ENCODE measurements at regions not wholly inside any gene's neighbourhood (a gene's known extent, or its start where the extent isn't known, plus 50 kb on each side); places are given as distances from the start of the nearest gene placed in this dataset.

- DNase-seq (ENCODE audit: extremely low spot score) = no peak
- TF ChIP-seq, protein P1, sequence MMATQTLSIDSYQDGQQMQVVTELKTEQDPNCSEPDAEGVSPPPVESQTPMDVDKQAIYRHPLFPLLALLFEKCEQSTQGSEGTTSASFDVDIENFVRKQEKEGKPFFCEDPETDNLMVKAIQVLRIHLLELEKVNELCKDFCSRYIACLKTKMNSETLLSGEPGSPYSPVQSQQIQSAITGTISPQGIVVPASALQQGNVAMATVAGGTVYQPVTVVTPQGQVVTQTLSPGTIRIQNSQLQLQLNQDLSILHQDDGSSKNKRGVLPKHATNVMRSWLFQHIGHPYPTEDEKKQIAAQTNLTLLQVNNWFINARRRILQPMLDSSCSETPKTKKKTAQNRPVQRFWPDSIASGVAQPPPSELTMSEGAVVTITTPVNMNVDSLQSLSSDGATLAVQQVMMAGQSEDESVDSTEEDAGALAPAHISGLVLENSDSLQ (IDR thresholded peaks at IDR 0.05) = no peak
- TF ChIP-seq NFRKB (IDR thresholded peaks at IDR 0.05) (no peak), BHLHE40 (IDR thresholded peaks at IDR 0.05; ENCODE audit: borderline replicate concordance) (no peak), ZNF384 (IDR thresholded peaks at IDR 0.05) (no peak), FOXM1 (IDR thresholded peaks at IDR 0.05; ENCODE audit: borderline replicate concordance) (no peak), CTBP1 (IDR thresholded peaks at IDR 0.05; ENCODE audit: borderline replicate concordance) (no peak), ELF4 (IDR thresholded peaks at IDR 0.05) (no peak), FOXA1 (IDR thresholded peaks at IDR 0.05) (no peak), HDGF (IDR thresholded peaks at IDR 0.05; ENCODE audit: borderline replicate concordance) (no peak), LEF1 (IDR thresholded peaks at IDR 0.05; ENCODE audit: borderline replicate concordance) (no peak), ARNT (IDR thresholded peaks at IDR 0.05) (no peak), TARDBP (IDR thresholded peaks at IDR 0.05) (no peak), L3MBTL2 (conservative IDR thresholded peaks at IDR 0.05) (no peak), SUZ12 (IDR thresholded peaks at IDR 0.05) (no peak), SP1 (IDR thresholded peaks at IDR 0.05) (no peak)
- POLR2A ChIA-PET = no interaction called here
- CTCF ChIA-PET = no interaction called here
These were observed 185.2 kb downstream of the RBFOX3 start for GRCh38 chr17:79425686-79426085.

GRCh38 chr17:79424471-79425185 lies 186.2 kb downstream of the RBFOX3 start:
- ChIA-PET POLR2A (no interaction called here), CTCF (no interaction called here)
- TF ChIP-seq LEF1 (IDR thresholded peaks at IDR 0.05; ENCODE audit: borderline replicate concordance) = no peak
- TF ChIP-seq, protein P1 (IDR thresholded peaks at IDR 0.05) = no peak
- TF ChIP-seq SP1 (IDR thresholded peaks at IDR 0.05) = no peak
- no peak for TF ChIP-seq FOXA1 (IDR thresholded peaks at IDR 0.05)
- no peak for TF ChIP-seq SUZ12 (IDR thresholded peaks at IDR 0.05)
- no peak for TF ChIP-seq BHLHE40 (IDR thresholded peaks at IDR 0.05; ENCODE audit: borderline replicate concordance)
- no peak for TF ChIP-seq ZNF384 (IDR thresholded peaks at IDR 0.05)
- TF ChIP-seq ARNT (IDR thresholded peaks at IDR 0.05) = no peak
- no peak for TF ChIP-seq HDGF (IDR thresholded peaks at IDR 0.05; ENCODE audit: borderline replicate concordance)
- TF ChIP-seq TARDBP (IDR thresholded peaks at IDR 0.05) = no peak
- TF ChIP-seq ELF4 (IDR thresholded peaks at IDR 0.05) = no peak
- no peak for TF ChIP-seq L3MBTL2 (conservative IDR thresholded peaks at IDR 0.05)
- TF ChIP-seq NFRKB (IDR thresholded peaks at IDR 0.05) = no peak
- no peak for TF ChIP-seq CTBP1 (IDR thresholded peaks at IDR 0.05; ENCODE audit: borderline replicate concordance)
- no peak for TF ChIP-seq FOXM1 (IDR thresholded peaks at IDR 0.05; ENCODE audit: borderline replicate concordance)
- no peak for TF ChIP-seq FOXK2 (IDR thresholded peaks at IDR 0.05)
- no peak for DNase-seq (ENCODE audit: extremely low spot score)

DNA sequence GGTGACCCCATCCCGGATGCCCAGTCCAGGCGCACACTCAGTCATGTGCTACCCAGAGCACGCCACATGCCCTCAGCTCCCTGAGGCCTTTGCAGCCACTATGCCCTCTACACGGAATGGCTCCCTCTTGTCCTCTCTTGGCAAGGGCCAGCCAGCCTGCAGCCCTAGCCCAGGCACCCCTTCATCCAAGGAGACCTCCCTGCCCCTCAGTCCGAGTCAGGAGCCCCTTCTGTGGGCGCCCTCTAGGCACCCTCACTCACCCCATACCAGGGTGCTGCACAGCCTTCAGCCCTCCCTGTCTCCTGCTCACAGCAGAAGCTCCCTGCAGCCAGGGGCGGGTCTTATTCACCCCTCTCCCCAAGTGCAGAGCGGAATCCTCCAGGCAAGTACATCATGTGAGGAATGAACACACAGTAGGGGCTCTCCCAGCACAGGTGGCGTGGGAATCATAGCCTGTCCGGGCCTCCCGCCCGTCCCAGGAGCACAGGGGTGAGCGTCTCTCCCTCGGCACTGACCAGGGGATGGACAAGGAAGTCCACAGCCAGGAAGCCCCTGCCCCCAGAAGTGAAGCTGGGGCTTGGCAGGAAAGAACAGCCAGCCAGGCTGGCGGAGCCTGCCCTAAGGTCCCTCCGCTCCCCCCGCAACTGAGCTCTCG lies 186.9 kb downstream of the RBFOX3 start:
- CTCF ChIA-PET = no interaction called here
- no peak for DNase-seq (ENCODE audit: extremely low spot score)

DNA sequence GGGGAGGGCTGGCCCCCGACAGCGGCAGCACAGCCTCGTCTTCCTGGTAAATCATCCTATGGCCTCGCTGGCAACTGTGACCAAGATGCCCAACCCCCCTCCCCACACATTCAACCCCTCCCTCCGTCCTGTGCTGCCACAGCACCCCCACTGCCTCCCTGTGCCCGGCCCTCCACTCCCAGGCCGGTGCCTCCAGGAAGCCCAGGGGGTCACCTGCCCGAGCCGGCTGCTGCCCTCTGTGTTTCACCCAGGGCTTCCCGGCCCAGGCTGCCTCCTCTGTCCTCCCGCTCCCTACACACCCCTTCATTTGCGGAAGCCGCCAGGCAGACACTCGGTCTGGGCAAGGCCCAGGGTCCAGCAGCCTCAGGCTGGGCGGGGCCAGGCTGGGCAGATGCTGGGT lies 188.6 kb downstream of the RBFOX3 start:
- DNase-seq (ENCODE audit: extremely low spot score) = no peak
- ChIA-PET POLR2A (no interaction called here), CTCF (no interaction called here)
- TF ChIP-seq FOXA1 (IDR thresholded peaks at IDR 0.05) (no peak), L3MBTL2 (conservative IDR thresholded peaks at IDR 0.05) (no peak), ELF4 (IDR thresholded peaks at IDR 0.05) (no peak), SP1 (IDR thresholded peaks at IDR 0.05) (no peak), FOXK2 (IDR thresholded peaks at IDR 0.05) (no peak), CTBP1 (IDR thresholded peaks at IDR 0.05; ENCODE audit: borderline replicate concordance) (no peak), HDGF (IDR thresholded peaks at IDR 0.05; ENCODE audit: borderline replicate concordance) (no peak)
- TF ChIP-seq, protein P1 (IDR thresholded peaks at IDR 0.05) = no peak

More for the DNA sequence above, 186.9 kb downstream of the RBFOX3 start:
- POLR2A ChIA-PET = no interaction called here
- no peak for TF ChIP-seq SP1 (IDR thresholded peaks at IDR 0.05)
- no peak for TF ChIP-seq FOXM1 (IDR thresholded peaks at IDR 0.05; ENCODE audit: borderline replicate concordance)
- no peak for TF ChIP-seq HDGF (IDR thresholded peaks at IDR 0.05; ENCODE audit: borderline replicate concordance)
- no peak for TF ChIP-seq BHLHE40 (IDR thresholded peaks at IDR 0.05; ENCODE audit: borderline replicate concordance)
- no peak for TF ChIP-seq ARNT (IDR thresholded peaks at IDR 0.05)
- no peak for TF ChIP-seq ZNF384 (IDR thresholded peaks at IDR 0.05)
- no peak for TF ChIP-seq NFRKB (IDR thresholded peaks at IDR 0.05)
- no peak for TF ChIP-seq ELF4 (IDR thresholded peaks at IDR 0.05)
- no peak for TF ChIP-seq SUZ12 (IDR thresholded peaks at IDR 0.05)
- TF ChIP-seq FOXK2 (IDR thresholded peaks at IDR 0.05) = no peak
- TF ChIP-seq, protein P1 (IDR thresholded peaks at IDR 0.05) = no peak
- TF ChIP-seq LEF1 (IDR thresholded peaks at IDR 0.05; ENCODE audit: borderline replicate concordance) = no peak
- TF ChIP-seq L3MBTL2 (conservative IDR thresholded peaks at IDR 0.05) = no peak
- TF ChIP-seq CTBP1 (IDR thresholded peaks at IDR 0.05; ENCODE audit: borderline replicate concordance) = no peak
